ENCODE measurements at regions not wholly inside any gene's neighbourhood (a gene's known extent, or its start where the extent isn't known, plus 50 kb on each side); places are given as distances from the start of the nearest gene placed in this dataset.

GRCh38 chr1:187491082-187491720 is 662.5 kb downstream of the PLA2G4A start:
- no peaks in the 10 kb centered on the region for H3K27me3 ChIP-seq (ENCODE audit: insufficient read depth, low read length)
- TF ChIP-seq EZH2 (IDR thresholded peaks at IDR 0.05; ENCODE audit: borderline replicate concordance, low read length) (no peak), CTCF (IDR thresholded peaks at IDR 0.05; ENCODE audit: low read length) (no peak)
- no peaks in the 10 kb centered on the region for H3K4me1 ChIP-seq (ENCODE audit: insufficient read depth, low read length, severe bottlenecking)
- no peak overlapping the region for H3K27ac ChIP-seq (ENCODE audit: low read depth, low read length, poor library complexity, severe bottlenecking)
- no peaks in the 10 kb centered on the region for H3K36me3 ChIP-seq (ENCODE audit: insufficient read depth, low read length)
- no peaks in the 10 kb centered on the region for H3F3A ChIP-seq (ENCODE audit: insufficient read depth, low read length)
- no peaks in the 10 kb centered on the region for H3K79me2 ChIP-seq (ENCODE audit: insufficient read depth, low read length)
- H3K9ac ChIP-seq (ENCODE audit: low read length) = no peak overlapping the region
- no peak overlapping the region for H3K4me2 ChIP-seq (ENCODE audit: low read length)
- no peaks in the 10 kb centered on the region for H3K9me3 ChIP-seq (ENCODE audit: low read length)
- H3K4me3 ChIP-seq (ENCODE audit: low read depth, low read length, poor library complexity, severe bottlenecking) = no peak overlapping the region
- H2AFZ ChIP-seq (ENCODE audit: low read length) = no peak overlapping the region
- no peaks in the 10 kb centered on the region for H3K9me2 ChIP-seq (ENCODE audit: low read depth, low read length)
- no peaks in the 10 kb centered on the region for H4K20me1 ChIP-seq (ENCODE audit: insufficient read depth, low read length)

DNA sequence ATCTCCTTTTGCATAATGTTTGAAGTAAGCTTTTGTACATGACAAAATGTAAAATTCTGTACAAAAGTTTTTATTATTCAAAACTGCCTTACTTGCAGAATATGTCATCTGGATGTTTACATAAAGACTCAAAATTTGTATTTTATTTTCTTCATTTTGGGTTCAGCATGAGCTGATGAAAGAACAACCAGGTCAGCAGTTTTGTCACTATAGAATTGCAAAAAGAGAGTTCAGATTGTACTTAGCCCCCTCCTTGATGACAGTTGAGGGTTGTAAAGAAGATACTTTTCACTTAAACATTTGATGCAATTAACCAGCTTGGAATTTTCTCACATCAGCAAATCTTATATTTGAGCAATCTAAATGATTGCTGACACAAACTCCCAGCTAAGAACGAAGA is 669.3 kb downstream of the PLA2G4A start:
- Histone ChIP-seq H3F3A (ENCODE audit: insufficient read depth, low read length) (no peaks in the 10 kb centered on the region), H3K4me3 (ENCODE audit: low read depth, low read length, poor library complexity, severe bottlenecking) (no peak overlapping the region), H2AFZ (ENCODE audit: low read length) (no peak overlapping the region), H3K9me3 (ENCODE audit: low read length) (no peaks in the 10 kb centered on the region), H3K9me2 (ENCODE audit: low read depth, low read length) (no peaks in the 10 kb centered on the region), H3K9ac (ENCODE audit: low read length) (no peak overlapping the region), H4K20me1 (ENCODE audit: insufficient read depth, low read length) (no peaks in the 10 kb centered on the region), H3K36me3 (ENCODE audit: insufficient read depth, low read length) (no peaks in the 10 kb centered on the region), H3K27me3 (ENCODE audit: insufficient read depth, low read length) (no peaks in the 10 kb centered on the region), H3K27ac (ENCODE audit: low read depth, low read length, poor library complexity, severe bottlenecking) (no peak overlapping the region), H3K4me2 (ENCODE audit: low read length) (no peak overlapping the region), H3K79me2 (ENCODE audit: insufficient read depth, low read length) (no peaks in the 10 kb centered on the region), H3K4me1 (ENCODE audit: insufficient read depth, low read length, severe bottlenecking) (no peaks in the 10 kb centered on the region)
- TF ChIP-seq EZH2 (IDR thresholded peaks at IDR 0.05; ENCODE audit: borderline replicate concordance, low read length) (no peak), CTCF (IDR thresholded peaks at IDR 0.05; ENCODE audit: low read length) (no peak)

DNA sequence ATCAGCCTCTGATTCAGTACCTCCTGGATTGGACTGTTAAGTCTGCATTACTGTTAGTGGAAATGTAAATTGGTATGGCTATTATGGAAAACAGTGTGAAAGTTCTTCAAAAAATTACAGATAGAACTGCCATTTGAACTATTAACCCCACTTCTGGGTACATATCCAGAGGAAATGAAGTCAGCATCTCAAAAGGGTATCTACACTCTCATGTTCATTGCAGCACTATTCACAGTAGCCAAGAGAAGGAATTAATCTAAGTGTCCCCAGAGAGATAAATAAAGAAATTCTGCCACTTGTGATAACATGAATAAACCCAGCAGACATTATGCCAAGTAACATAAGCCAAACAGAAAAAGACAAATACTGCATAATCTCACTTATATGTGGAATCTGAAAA is 676.0 kb downstream of the PLA2G4A start:
- H3F3A ChIP-seq (ENCODE audit: insufficient read depth, low read length) = no peaks in the 10 kb centered on the region
- no peaks in the 10 kb centered on the region for H4K20me1 ChIP-seq (ENCODE audit: insufficient read depth, low read length)
- H3K27ac ChIP-seq (ENCODE audit: low read depth, low read length, poor library complexity, severe bottlenecking) = no peak overlapping the region
- H3K4me3 ChIP-seq (ENCODE audit: low read depth, low read length, poor library complexity, severe bottlenecking) = no peak overlapping the region
- H3K9me2 ChIP-seq (ENCODE audit: low read depth, low read length) = no peaks in the 10 kb centered on the region
- no peak for TF ChIP-seq EZH2 (IDR thresholded peaks at IDR 0.05; ENCODE audit: borderline replicate concordance, low read length)
- TF ChIP-seq CTCF (IDR thresholded peaks at IDR 0.05; ENCODE audit: low read length) = no peak
- no peaks in the 10 kb centered on the region for H3K79me2 ChIP-seq (ENCODE audit: insufficient read depth, low read length)
- no peak overlapping the region for H3K4me2 ChIP-seq (ENCODE audit: low read length)
- H3K9me3 ChIP-seq (ENCODE audit: low read length) = no peaks in the 10 kb centered on the region
- H2AFZ ChIP-seq (ENCODE audit: low read length) = no peak overlapping the region
- H3K27me3 ChIP-seq (ENCODE audit: insufficient read depth, low read length) = no peaks in the 10 kb centered on the region
- no peaks in the 10 kb centered on the region for H3K4me1 ChIP-seq (ENCODE audit: insufficient read depth, low read length, severe bottlenecking)
- H3K9ac ChIP-seq (ENCODE audit: low read length) = no peak overlapping the region
- H3K36me3 ChIP-seq (ENCODE audit: insufficient read depth, low read length) = no peaks in the 10 kb centered on the region
